H1 (cell line): ENCODE measurements at regions not wholly inside any gene's neighbourhood (a gene's known extent, or its start where the extent isn't known, plus 50 kb on each side); places are given as distances from the start of the nearest gene placed in this dataset.

ENCODE experiments used
- CTCF ChIA-PET: fragments of 300-600 bp; sonication (Branson Sonifier 250); formaldehyde crosslinking; loops from one replicate; lab custom pipeline; 2021; ENCODE audit not compliant: partially characterized antibody; lab: Charles Lee
- POLR2A ChIA-PET: fragments of 300-600 bp; sonication (Branson Sonifier 250); formaldehyde crosslinking; loops from one replicate; lab custom pipeline; 2021; ENCODE audit warnings: inconsistent platforms; ENCODE audit not compliant: partially characterized antibody; lab: Charles Lee
- DNase-seq, 2 experiments: peaks; one replicate each; pipeline versions ENCODE4 v3.0.0 to v3.0.0-alpha.2; 2010 to 2022; ENCODE audit warnings: low spot score in 2 of 2, low read depth in 1 of 2, mixed read lengths in 1 of 2
- FAIRE-seq: peaks from 2 replicates; lab custom pipeline; 2011; peaks lifted over from hg19 to GRCh38; lab: Jason Lieb, UNC
- H2AFZ ChIP-seq: 2 replicates; pipeline ENCODE4 v1.8.1; 2012; ENCODE audit warnings: low read length, inconsistent platforms
- H2AK5ac ChIP-seq: 2 replicates; pipeline ENCODE4 v1.6.1; 2013; ENCODE audit warnings: low read depth, low read length
- H2BK120ac ChIP-seq: replicated peaks from 2 replicates; pipeline ENCODE3; 2013; ENCODE audit warnings: low read depth, low read length, inconsistent platforms
- H2BK12ac ChIP-seq: 2 replicates; pipeline ENCODE4 v1.6.1; 2013; ENCODE audit warnings: low read depth, low read length
- H2BK15ac ChIP-seq: 2 replicates; pipeline ENCODE4 v1.6.1; 2013; ENCODE audit warnings: low read length
- H2BK20ac ChIP-seq: 2 replicates; pipeline ENCODE4 v1.6.1; 2013; ENCODE audit warnings: low read length
- H2BK5ac ChIP-seq: 2 replicates; pipeline ENCODE4 v1.6.1; 2013; ENCODE audit warnings: low read depth, low read length
- H3K14ac ChIP-seq: 2 replicates; pipeline ENCODE4 v1.6.1; 2013; ENCODE audit warnings: inconsistent platforms; ENCODE audit not compliant: insufficient read length
- H3K18ac ChIP-seq: 2 replicates; pipeline ENCODE4 v1.6.1; 2013; ENCODE audit warnings: low read length; ENCODE audit errors: extremely low read depth
- H3K23ac ChIP-seq: 2 replicates; pipeline ENCODE4 v1.6.1; 2013; ENCODE audit warnings: inconsistent platforms; ENCODE audit not compliant: insufficient read length
- H3K23me2 ChIP-seq: 2 replicates; pipeline ENCODE4 v1.6.1; 2013; ENCODE audit warnings: low read depth, low read length
- H3K27ac ChIP-seq: 2 replicates; pipeline ENCODE4 v1.6.1; 2011; ENCODE audit warnings: low read depth, low read length, inconsistent platforms
- H3K27me3 ChIP-seq, 4 experiments: replicated peaks in 1 of 4; 1 replicate in 1 of 4; 2 replicates in 3 of 4; pipeline versions ENCODE4 v1.6.1 to v1.8.1; 2011 to 2013; ENCODE audit warnings: low read length in 3 of 4, mild to moderate bottlenecking in 3 of 4, inconsistent platforms in 2 of 4, mixed read lengths in 2 of 4, moderate library complexity in 1 of 4; ENCODE audit not compliant: control insufficient read depth in 3 of 4, insufficient read depth in 3 of 4; ENCODE audit errors: extremely low read depth in 1 of 4
- H3K36me3 ChIP-seq, 4 experiments: 2 replicates each; pipeline versions ENCODE4 v1.6.1 to v1.8.1; 2011 to 2013; ENCODE audit warnings: mild to moderate bottlenecking in 4 of 4, low read length in 3 of 4, moderate library complexity in 2 of 4, control low read depth in 1 of 4, inconsistent platforms in 1 of 4; ENCODE audit not compliant: insufficient read depth in 4 of 4, control insufficient read depth in 2 of 4
- H3K4ac ChIP-seq: replicated peaks from 2 replicates; pipeline ENCODE3; 2013; ENCODE audit warnings: low read length, low read depth, mixed read lengths, inconsistent platforms; ENCODE audit not compliant: insufficient read length
- H3K4me1 ChIP-seq, 4 experiments: replicated peaks in 1 of 4; 1 replicate in 1 of 4; 2 replicates in 3 of 4; pipeline versions ENCODE4 v1.6.1 to v1.8.1; 2011 to 2013; ENCODE audit warnings: low read length in 3 of 4, inconsistent platforms in 2 of 4, mixed read lengths in 1 of 4; ENCODE audit not compliant: insufficient read depth in 4 of 4, control insufficient read depth in 3 of 4
- H3K4me2 ChIP-seq, 2 experiments: 2 replicates each; pipeline versions ENCODE4 v1.6.1 to v1.8.1; 2011 to 2013; ENCODE audit warnings: low read depth in 2 of 2, low read length in 2 of 2, control low read depth in 1 of 2, inconsistent platforms in 1 of 2, mild to moderate bottlenecking in 1 of 2; ENCODE audit not compliant: insufficient read depth in 1 of 2
- H3K4me3 ChIP-seq, 4 experiments: fragments of 200-600, 300-600 bp in 1 of 4; sonication (generic), shearing (Covaris generic), sonication (Bioruptor Twin) in 1 of 4; 2 replicates each; pipeline versions ENCODE4 v1.5.1 to v1.8.1; 2011 to 2016; ENCODE audit warnings: low read length in 4 of 4, low read depth in 3 of 4, control low read depth in 2 of 4, inconsistent platforms in 2 of 4, mild to moderate bottlenecking in 2 of 4, mixed read lengths in 1 of 4, moderate library complexity in 1 of 4; ENCODE audit not compliant: insufficient read depth in 2 of 4; ENCODE audit errors: extremely low read depth in 1 of 4
- H3K56ac ChIP-seq: replicated peaks from 2 replicates; pipeline ENCODE3; 2013; ENCODE audit warnings: low read depth, mild to moderate bottlenecking, mixed read lengths, low read length, inconsistent platforms; ENCODE audit not compliant: insufficient read length
- H3K79me1 ChIP-seq: 2 replicates; pipeline ENCODE4 v1.6.1; 2013; ENCODE audit warnings: low read depth, low read length, control low read depth
- H3K79me2 ChIP-seq, 2 experiments: 2 replicates each; pipeline versions ENCODE4 v1.6.1 to v1.8.1; 2012 to 2013; ENCODE audit warnings: low read length in 2 of 2, mild to moderate bottlenecking in 2 of 2, inconsistent platforms in 1 of 2; ENCODE audit not compliant: insufficient read depth in 2 of 2, control insufficient read depth in 1 of 2
- H3K9ac ChIP-seq, 4 experiments: replicated peaks in 1 of 4; 1 replicate in 1 of 4; 2 replicates in 3 of 4; pipeline versions ENCODE4 v1.6.1 to v1.8.1; 2011 to 2013; ENCODE audit warnings: low read depth in 3 of 4, low read length in 3 of 4, control low read depth in 2 of 4, mild to moderate bottlenecking in 2 of 4, moderate library complexity in 2 of 4, inconsistent platforms in 1 of 4; ENCODE audit errors: extremely low read depth in 1 of 4
- H3K9me3 ChIP-seq, 2 experiments: 2 replicates each; pipeline versions ENCODE4 v1.6.1 to v1.8.1; 2012 to 2013; ENCODE audit warnings: mild to moderate bottlenecking in 2 of 2, moderate library complexity in 2 of 2, control low read depth in 1 of 2, inconsistent platforms in 1 of 2, low read depth in 1 of 2, low read length in 1 of 2, mixed read lengths in 1 of 2; ENCODE audit not compliant: insufficient read depth in 2 of 2
- H4K20me1 ChIP-seq, 2 experiments: replicated peaks in 1 of 2; 2 replicates each; pipeline versions ENCODE3 to v1.8.1; 2011 to 2013; ENCODE audit warnings: inconsistent platforms in 2 of 2, low read length in 2 of 2, mild to moderate bottlenecking in 1 of 2; ENCODE audit not compliant: insufficient read depth in 2 of 2, control insufficient read depth in 1 of 2
- H4K5ac ChIP-seq: 2 replicates; pipeline ENCODE4 v1.6.1; 2013; ENCODE audit warnings: low read length, low read depth, mixed read lengths, inconsistent platforms; ENCODE audit not compliant: insufficient read length
- H4K8ac ChIP-seq: 2 replicates; pipeline ENCODE4 v1.8.0; 2013; ENCODE audit warnings: mild to moderate bottlenecking, moderate library complexity, low read length, inconsistent platforms; ENCODE audit not compliant: insufficient read depth; ENCODE audit errors: extremely low read depth
- H4K91ac ChIP-seq: replicated peaks from 2 replicates; pipeline ENCODE3; 2013; ENCODE audit warnings: low read length, mixed read lengths, inconsistent platforms; ENCODE audit not compliant: insufficient read length
- ATF2 ChIP-seq: IDR thresholded peaks from 2 replicates; pipeline ENCODE4 v1.6.1; 2012; ENCODE audit warnings: low read length, inconsistent platforms
- CTCF ChIP-seq, 3 experiments: IDR thresholded peaks; 1 replicate in 2 of 3; 2 replicates in 1 of 3; pipeline versions ENCODE4 v1.5.1 to v1.6.1; 2011; ENCODE audit warnings: low read length in 3 of 3, mild to moderate bottlenecking in 3 of 3, inconsistent platforms in 2 of 3, low read depth in 1 of 3, moderate library complexity in 1 of 3; ENCODE audit not compliant: insufficient read depth in 1 of 3; ENCODE audit errors: control extremely low read depth in 1 of 3
- RAD21 ChIP-seq, 2 experiments: IDR thresholded peaks in 1 of 2; conservative IDR thresholded peaks in 1 of 2; 2 replicates each; pipeline ENCODE4 v1.6.1; 2011; ENCODE audit warnings: low read depth in 2 of 2, low read length in 2 of 2, improper control_type of control experiment in 1 of 2, inconsistent platforms in 1 of 2, mild to moderate bottlenecking in 1 of 2, moderate library complexity in 1 of 2
- WGBS, 2 experiments: shearing (Covaris generic) in 1 of 2; methylation state at CpG; one replicate each; pipeline versions ENCODE4 v1.1.6 to v1.1.7; 2013 to 2015; ENCODE audit warnings: low lambda C conversion rate in 2 of 2, mixed read lengths in 2 of 2, inconsistent platforms in 1 of 2, low coverage in 1 of 2, missing lambda C conversion rate in 1 of 2; ENCODE audit not compliant: insufficient replicate concordance in 2 of 2, insufficient coverage in 1 of 2, insufficient read length in 1 of 2; ENCODE audit errors: extremely low coverage in 1 of 2, missing lambda C conversion rate in 1 of 2; 5-methylcytosine and 5-hydroxymethylcytosine counted together

- Histone ChIP-seq H4K8ac (no peak overlapping the region), H4K20me1 (no peaks in the 10 kb centered on the region), H3K9me3 (no peaks in the 10 kb centered on the region), H3K4me2 (no peak overlapping the region), H3K79me1 (no peaks in the 10 kb centered on the region), H3K27me3 (no peaks in the 10 kb centered on the region), H3K79me2 (no peaks in the 10 kb centered on the region), H2BK5ac (no peak overlapping the region), H2BK12ac (no peak overlapping the region; the same call in 1 of the 2 replicates), H2AFZ (no peak overlapping the region), H3K14ac (no peak overlapping the region), H3K4ac (no peak overlapping the region), H3K4me3 (no peak overlapping the region), H3K36me3 (no peaks in the 10 kb centered on the region), H2AK5ac (no peak overlapping the region), H2BK120ac (no peak overlapping the region), H4K5ac (no peak overlapping the region), H2BK20ac (no peak overlapping the region), H3K56ac (no peak overlapping the region), H2BK15ac (no peak overlapping the region), H3K23ac (no peak overlapping the region), H3K4me1 (no peaks in the 10 kb centered on the region), H3K23me2 (no peaks in the 10 kb centered on the region), H3K9ac (no peak overlapping the region), H3K27ac (no peak overlapping the region), H3K18ac (no peak overlapping the region), H4K91ac (no peak overlapping the region)
- 84% methylated on average over 5 of the region's 5 CpGs; no CpG with 5 or more reads in 1 of the 2 experiments for WGBS, 2 experiments
- ChIA-PET CTCF (interaction anchor here (0.7 to 2.1 kb wide), 4 partner anchors 11 to 52 kb away, joined by 3 to 11 read pairs (median 4); no protein-coding TSS in a partner anchor), POLR2A (no interaction called here)
- TF ChIP-seq RAD21 (IDR thresholded peaks at IDR 0.05 in 1 of 2, conservative IDR thresholded peaks at IDR 0.05 in 1 of 2; ENCODE audit: low read depth in 2 of 2, low read length in 2 of 2) (peak; percentile 17 to 35; a peak in 3 of 4 replicates), CTCF (IDR thresholded peaks at IDR 0.05; ENCODE audit: control extremely low read depth in 1 of 3, insufficient read depth in 1 of 3, low read depth in 1 of 3, low read length in 3 of 3) (peak in 1 of 3 experiments; percentile 6; a peak in 1 of 4 replicates), ATF2 (no peak)
- no peak for FAIRE-seq
- DNase-seq, result no peak
Measured at GRCh38 chr11:103619480-103619879, 417.0 kb upstream of the DDI1 start.
